GM10266 (cell line): ENCODE measurements at regions not wholly inside any gene's neighbourhood (a gene's known extent, or its start where the extent isn't known, plus 50 kb on each side); places are given as distances from the start of the nearest gene placed in this dataset.

Source experiments
- DNase-seq: peaks from one replicate; pipeline ENCODE4 v3.0.0; 2012; ENCODE audit errors: extremely low spot score
- CTCF ChIP-seq: IDR thresholded peaks from 2 replicates; pipeline ENCODE4 v1.5.1; 2012; ENCODE audit warnings: mild to moderate bottlenecking, low read depth; ENCODE audit not compliant: control insufficient read depth, insufficient read depth; ENCODE audit errors: missing control alignments

GRCh38 chr2:75325594-75325993 is 126.3 kb upstream of the TACR1 start:
- DNase-seq: no peak
- no peak for TF ChIP-seq CTCF

- DNase-seq: no peak
- no peak for TF ChIP-seq CTCF
These were observed 125.6 kb upstream of the TACR1 start for GRCh38 chr2:75324861-75325284.

GRCh38 chr2:75324141-75324540 is 124.8 kb upstream of the TACR1 start:
- TF ChIP-seq CTCF: no peak
- DNase-seq: no peak

GRCh38 chr2:75321599-75321922 is 122.2 kb upstream of the TACR1 start:
- no peak for TF ChIP-seq CTCF
- DNase-seq: no peak

- no peak for TF ChIP-seq CTCF
- DNase-seq: no peak
These were observed 121.7 kb upstream of the TACR1 start for GRCh38 chr2:75320898-75321598.

DNA sequence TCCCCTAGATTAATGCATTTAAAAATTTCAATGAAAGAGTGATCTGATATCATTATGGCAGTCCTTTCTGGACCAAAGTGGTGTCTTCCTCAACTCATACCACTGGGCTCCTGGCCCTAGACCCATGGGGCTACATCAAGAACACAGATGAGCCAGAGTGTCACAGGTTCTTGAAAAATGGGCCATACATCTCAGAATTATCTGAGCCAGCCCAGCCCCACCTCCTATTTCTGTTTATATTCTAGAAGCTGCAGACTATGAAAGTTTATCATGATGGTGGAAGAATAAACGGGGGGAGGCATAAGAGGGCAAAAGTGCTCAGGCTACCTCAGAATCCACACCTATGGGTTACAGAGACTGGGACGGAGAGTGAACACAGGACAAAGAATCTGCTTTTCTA is 120.6 kb upstream of the TACR1 start:
- no peak for DNase-seq
- TF ChIP-seq CTCF: no peak

GRCh38 chr2:75317802-75318201 is 118.5 kb upstream of the TACR1 start:
- DNase-seq: no peak
- no peak for TF ChIP-seq CTCF
